GM21526 (cell line): ENCODE measurements at regions not wholly inside any gene's neighbourhood (a gene's known extent, or its start where the extent isn't known, plus 50 kb on each side); places are given as distances from the start of the nearest gene placed in this dataset.
"Not testable (repeated sequence)": the region's sequence is repeated elsewhere in the genome, so short reads cannot be mapped to it uniquely, and the experiment has no call there.

Experiments
- ATAC-seq: cut with Tn5 transposase; IDR thresholded peaks from one replicate; pipeline ENCODE4 v1.9.1; 2021; ENCODE audit warnings: moderate library complexity; ENCODE audit not compliant: unreplicated experiment, low FRiP score

GRCh38 chr15:62270216-62270921 is 105.3 kb upstream of the C2CD4B start:
- ATAC-seq: no peak

GRCh38 chr15:62272290-62272689 is 107.2 kb upstream of the C2CD4B start:
- ATAC-seq: no peak

GRCh38 chr15:62275831-62276230 is 110.7 kb upstream of the C2CD4B start:
- no peak for ATAC-seq

DNA sequence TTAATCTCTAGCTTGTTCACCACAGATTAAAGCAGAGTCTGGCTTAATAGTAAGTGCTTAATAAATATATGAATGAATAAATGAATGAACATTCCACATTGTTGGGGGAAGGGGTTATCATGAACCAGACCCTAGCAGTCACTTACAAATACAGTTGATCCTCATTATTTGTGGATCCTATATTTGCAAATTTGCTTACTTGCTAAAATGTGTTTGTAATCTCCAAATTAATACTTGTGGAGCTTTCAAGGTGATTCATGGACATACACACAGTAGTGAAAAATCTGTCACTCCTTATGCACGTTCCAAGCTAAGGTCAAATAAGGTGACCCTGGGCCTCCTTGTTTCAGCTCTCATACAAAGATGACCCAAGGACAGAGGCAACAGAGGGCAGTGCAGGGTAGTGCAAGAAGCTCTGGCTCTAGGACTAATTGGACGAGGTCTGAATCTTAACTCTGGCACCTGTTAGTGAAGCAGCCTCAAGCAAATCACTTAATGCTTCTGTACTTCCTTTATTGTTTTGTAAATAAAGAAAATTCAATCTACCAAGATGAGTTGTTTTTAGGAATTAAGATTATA is 112.8 kb upstream of the C2CD4B start:
- ATAC-seq: no peak

GRCh38 chr15:62278534-62278933 is 113.4 kb upstream of the C2CD4B start:
- no peak for ATAC-seq

GRCh38 chr15:62279041-62279440 is 114.0 kb upstream of the C2CD4B start:
- no peak for ATAC-seq

- no peak for ATAC-seq
Measured at GRCh38 chr15:62280625-62281024, 115.5 kb upstream of the C2CD4B start.

GRCh38 chr15:62281801-62282200 is 116.7 kb upstream of the C2CD4B start:
- not testable (repeated sequence) for ATAC-seq

DNA sequence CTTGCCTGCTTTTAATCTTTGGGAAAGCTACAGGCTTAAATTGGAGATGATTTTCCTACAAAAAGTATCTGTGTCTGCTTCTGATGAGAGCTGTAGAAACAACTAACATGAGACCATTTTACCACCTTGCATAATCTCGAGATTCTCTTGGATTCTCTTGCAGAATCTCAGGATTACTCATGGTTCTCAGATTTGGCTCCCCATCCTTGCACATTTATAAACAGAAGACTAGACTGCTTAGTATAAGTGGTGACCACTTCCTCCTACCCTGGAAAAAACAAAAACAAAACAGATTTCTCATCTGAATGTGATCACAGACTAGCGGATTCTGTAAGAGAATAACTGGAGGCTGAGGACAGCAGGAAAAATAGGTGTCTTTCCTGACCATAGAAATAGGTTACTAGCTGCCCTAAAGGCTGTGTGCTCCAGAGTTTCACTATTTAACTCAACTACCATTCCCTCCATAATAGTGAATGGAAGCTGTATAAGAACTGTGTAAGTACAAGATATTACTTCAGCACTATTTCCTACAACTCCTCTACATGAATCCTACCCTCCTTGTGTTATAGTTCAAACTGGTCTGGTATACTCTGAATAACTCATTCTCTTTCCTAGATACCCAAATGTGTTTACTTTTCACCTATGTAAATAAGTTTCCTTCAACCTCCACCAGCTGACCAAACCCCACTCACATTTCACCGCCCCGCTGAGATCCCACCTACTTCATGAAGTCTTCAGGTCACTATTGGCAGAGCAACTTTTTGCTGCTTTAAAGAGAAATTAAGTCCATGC is 122.2 kb upstream of the C2CD4B start:
- no peak for ATAC-seq

GRCh38 chr15:62288361-62289017 is 123.4 kb upstream of the C2CD4B start:
- ATAC-seq: no peak

DNA sequence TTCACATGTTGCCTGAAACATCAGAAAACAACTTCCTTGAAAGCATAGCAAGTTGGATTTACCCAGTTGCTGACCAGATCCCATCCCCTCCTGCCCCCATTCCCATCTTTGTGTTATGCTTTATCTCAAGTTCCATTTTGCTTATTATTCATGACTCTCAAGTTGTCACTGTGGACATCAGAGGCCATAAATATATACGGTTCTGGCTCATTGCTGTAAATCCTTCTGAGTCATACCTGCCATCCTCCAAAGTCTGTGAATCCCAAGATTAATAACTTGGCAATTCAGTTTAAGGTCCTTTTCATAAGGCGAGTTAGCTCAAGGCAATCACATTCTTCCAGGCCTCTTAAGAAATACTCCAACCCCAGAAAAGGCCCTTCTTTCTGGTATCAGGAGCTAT is 126.2 kb upstream of the C2CD4B start:
- no peak for ATAC-seq

- no peak for ATAC-seq
Measured at GRCh38 chr15:62296756-62297507, 131.8 kb upstream of the C2CD4B start.

- no peak for ATAC-seq
Measured at GRCh38 chr15:62297522-62297921, 132.4 kb upstream of the C2CD4B start.

DNA sequence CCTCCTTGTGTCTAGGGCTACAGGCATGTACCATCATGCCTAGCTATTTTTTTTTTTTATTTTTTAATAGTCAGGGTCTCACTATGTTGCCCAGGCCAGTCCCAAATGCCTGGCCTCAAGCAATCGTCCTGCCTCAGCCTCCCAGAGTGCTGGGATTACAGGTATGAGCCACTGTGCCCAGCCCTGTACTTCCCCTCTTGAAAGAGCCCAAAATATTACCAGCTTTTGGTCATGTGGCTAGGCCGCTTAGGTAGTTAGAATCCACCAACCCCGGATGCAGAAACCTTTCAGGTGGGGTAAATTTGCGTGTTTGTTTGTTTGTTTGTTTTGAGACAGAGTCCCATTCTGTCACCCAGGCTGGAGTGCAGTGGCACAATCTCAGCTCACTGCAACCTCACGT is 132.8 kb upstream of the C2CD4B start:
- no peak for ATAC-seq

DNA sequence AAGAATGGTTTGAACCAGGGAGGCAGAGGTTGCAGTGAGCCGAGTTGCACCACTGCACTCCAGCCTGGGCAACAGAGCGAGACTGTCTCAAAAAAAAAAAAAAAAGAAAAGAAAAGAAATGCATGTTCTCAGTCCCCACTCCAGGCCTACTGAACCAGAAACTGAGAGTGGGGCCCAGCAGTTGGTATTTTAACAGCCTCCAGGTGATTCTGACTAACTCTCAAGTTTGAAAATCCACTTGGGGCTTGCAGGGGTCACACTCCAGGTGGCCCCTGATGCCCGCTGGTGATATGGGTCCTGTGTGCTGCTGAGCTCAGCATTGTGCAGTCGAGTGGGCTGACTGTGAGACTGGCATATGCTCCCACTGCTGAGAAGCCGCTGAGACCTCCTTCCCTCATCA is 133.7 kb upstream of the C2CD4B start:
- no peak for ATAC-seq

DNA sequence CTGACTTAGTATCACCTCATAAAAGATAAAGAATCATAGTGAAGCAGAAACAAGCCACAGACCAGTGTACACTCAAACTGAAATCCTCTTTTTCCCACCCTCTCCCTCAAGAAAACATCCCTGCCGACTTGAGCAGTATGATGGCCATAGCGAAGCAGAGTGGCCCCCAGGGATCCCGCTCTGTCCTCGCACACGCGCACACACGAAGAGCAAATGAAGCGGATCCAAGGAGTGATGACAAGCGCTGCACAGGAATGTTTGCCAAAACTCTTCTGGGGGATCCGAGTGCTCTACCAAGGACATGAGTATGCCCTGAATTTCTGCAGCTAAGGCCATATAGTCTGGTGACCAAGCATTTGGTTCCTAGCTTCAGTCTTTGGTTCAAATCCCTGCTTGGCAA is 134.5 kb upstream of the C2CD4B start:
- ATAC-seq: no peak

DNA sequence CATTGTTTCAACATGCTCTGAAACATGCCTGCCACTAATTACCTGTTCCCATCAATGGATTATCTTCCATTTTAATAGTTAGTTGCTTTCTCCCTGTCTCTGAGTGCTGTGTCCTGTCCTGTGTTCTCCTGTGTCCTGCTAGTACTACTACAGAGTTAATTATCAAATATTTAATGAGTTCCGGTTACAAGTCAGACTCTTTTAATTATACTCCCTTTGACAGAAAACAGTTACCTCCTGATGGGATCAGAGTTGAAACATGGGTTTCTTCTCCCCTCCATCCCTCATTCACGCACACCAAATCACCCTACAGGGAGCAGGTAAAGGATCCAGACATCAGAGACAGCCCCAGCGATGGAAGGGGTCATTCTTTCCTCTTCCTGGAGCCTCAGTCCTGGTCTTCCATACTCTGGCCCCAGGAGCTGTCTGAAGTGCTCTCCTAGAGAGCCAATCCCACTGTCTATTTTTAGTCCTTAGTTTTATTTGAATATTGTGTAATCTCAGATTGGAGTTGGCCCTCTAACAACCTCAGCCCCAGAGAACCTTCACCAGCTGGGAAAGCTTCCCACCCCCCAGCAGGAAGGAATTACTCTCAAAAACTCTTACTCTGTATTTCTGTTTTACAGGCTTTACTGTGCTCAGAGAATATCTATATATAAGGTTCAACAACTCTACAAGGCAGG is 137.0 kb upstream of the C2CD4B start:
- ATAC-seq: no peak

DNA sequence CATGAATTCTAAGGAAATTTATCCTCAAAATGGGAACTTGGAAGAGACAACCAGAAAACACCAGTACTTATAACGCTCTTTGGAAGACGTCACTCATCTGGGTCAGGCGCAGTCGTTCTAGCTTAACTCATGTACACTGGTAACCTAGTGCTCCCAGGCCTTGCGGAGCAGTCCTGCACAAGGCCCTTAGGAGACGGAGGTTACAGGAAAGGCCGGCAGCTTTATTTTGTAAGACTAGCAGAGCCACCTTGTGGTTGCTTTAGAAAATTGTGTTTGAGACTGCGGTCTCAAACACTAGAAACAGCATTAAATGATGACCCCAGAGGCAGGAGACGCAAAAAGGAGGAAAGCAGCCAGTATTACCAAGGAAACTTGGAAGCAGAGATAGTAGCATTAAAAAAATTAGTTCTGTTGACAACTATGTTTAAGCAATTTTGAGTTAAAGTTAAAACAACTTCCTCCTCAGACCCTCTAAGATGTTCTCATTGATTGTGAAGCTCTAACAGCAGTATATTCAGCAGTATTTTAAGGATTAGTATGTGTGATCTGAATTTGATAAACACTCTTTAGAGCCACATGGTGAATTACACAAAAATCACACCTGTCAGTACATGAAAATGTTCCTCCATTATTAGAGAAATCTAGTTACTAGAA is 141.9 kb upstream of the C2CD4B start:
- ATAC-seq: no peak

GRCh38 chr15:62307551-62307950 is 142.5 kb upstream of the C2CD4B start:
- no peak for ATAC-seq
